ENCODE measurements at regions not wholly inside any gene's neighbourhood (a gene's known extent, or its start where the extent isn't known, plus 50 kb on each side); places are given as distances from the start of the nearest gene placed in this dataset.

- no peak for TF ChIP-seq CTCF (IDR thresholded peaks at IDR 0.05)
- H3K9me3 ChIP-seq (ENCODE audit: control insufficient read depth, insufficient read depth, low read length), result no peaks in the 10 kb centered on the region
- ATAC-seq (no peak), DNase-seq (no peak)
- 79% methylated on average over 30 of the region's 30 CpGs for WGBS (ENCODE audit: insufficient coverage)
- Mint-ChIP-seq H3K9me3 (no peaks in the 10 kb centered on the region), H3K27me3 (ENCODE audit: low read depth in 2 of 2) (peaks cover 25 to 36% of the 10 kb centered on the region in 2 donors), H3K4me1 (no peaks in the 10 kb centered on the region), H3K4me3 (no peak overlapping the region), H3K27ac (no peak overlapping the region), H3K36me3 (no peaks in the 10 kb centered on the region)
- peaks cover 3% of the 10 kb centered on the region for H3K27me3 ChIP-seq (ENCODE audit: control insufficient read depth, insufficient read depth, low read length)
- intact Hi-C loops (cut with micrococcal nuclease), result no loop called here
- no peak overlapping the region for H3K27ac ChIP-seq (ENCODE audit: low read length)
- no peaks in the 10 kb centered on the region for H3K4me1 ChIP-seq (ENCODE audit: control insufficient read depth, insufficient read depth, low read length)
- H3K4me3 ChIP-seq (ENCODE audit: low read length), result no peak overlapping the region
- no peaks in the 10 kb centered on the region for H3K36me3 ChIP-seq (ENCODE audit: control insufficient read depth, insufficient read depth, low read length)
Observed at GRCh38 chr4:57195622-57196021, 85.4 kb upstream of the IGFBP7 start.

GRCh38 chr4:57194068-57194611, 84.0 kb upstream of the IGFBP7 start:
- Mint-ChIP-seq H3K4me3 (no peak overlapping the region), H3K27me3 (ENCODE audit: low read depth in 2 of 2) (peaks cover 25 to 36% of the 10 kb centered on the region in 2 donors), H3K36me3 (no peaks in the 10 kb centered on the region), H3K27ac (no peak overlapping the region), H3K9me3 (no peaks in the 10 kb centered on the region), H3K4me1 (no peaks in the 10 kb centered on the region)
- Histone ChIP-seq H3K36me3 (ENCODE audit: control insufficient read depth, insufficient read depth, low read length) (no peaks in the 10 kb centered on the region), H3K4me3 (ENCODE audit: low read length) (no peak overlapping the region), H3K4me1 (ENCODE audit: control insufficient read depth, insufficient read depth, low read length) (no peaks in the 10 kb centered on the region), H3K27me3 (ENCODE audit: control insufficient read depth, insufficient read depth, low read length) (peaks cover 3% of the 10 kb centered on the region), H3K27ac (ENCODE audit: low read length) (no peak overlapping the region), H3K9me3 (ENCODE audit: control insufficient read depth, insufficient read depth, low read length) (no peaks in the 10 kb centered on the region)
- DNase-seq (no peak), ATAC-seq (no peak)
- TF ChIP-seq CTCF (IDR thresholded peaks at IDR 0.05), result no peak
- intact Hi-C loops (cut with micrococcal nuclease), result no loop called here
- 39% methylated on average over 18 of the region's 20 CpGs for WGBS (ENCODE audit: insufficient coverage)

GRCh38 chr4:57193209-57193810, 83.1 kb upstream of the IGFBP7 start:
- intact Hi-C loops (cut with micrococcal nuclease), result no loop called here
- no peak for ATAC-seq

More at GRCh38 chr4:57193209-57193810, 83.1 kb upstream of the IGFBP7 start:
- TF ChIP-seq CTCF (IDR thresholded peaks at IDR 0.05), result no peak
- no peak overlapping the region for H3K27ac Mint-ChIP-seq
- H3K27me3 Mint-ChIP-seq (ENCODE audit: low read depth in 2 of 2), result peaks cover 22 to 29% of the 10 kb centered on the region in 2 donors
- DNase-seq, result no peak
- H3K9me3 Mint-ChIP-seq, result no peaks in the 10 kb centered on the region
- no peaks in the 10 kb centered on the region for H3K36me3 ChIP-seq (ENCODE audit: control insufficient read depth, insufficient read depth, low read length)
- H3K4me3 Mint-ChIP-seq, result no peak overlapping the region
- no peaks in the 10 kb centered on the region for H3K9me3 ChIP-seq (ENCODE audit: control insufficient read depth, insufficient read depth, low read length)
- no peak overlapping the region for H3K27ac ChIP-seq (ENCODE audit: low read length)
- no peak overlapping the region for H3K4me3 ChIP-seq (ENCODE audit: low read length)
- 94% methylated on average over 3 of the region's 3 CpGs for WGBS (ENCODE audit: insufficient coverage)
- H3K4me1 ChIP-seq (ENCODE audit: control insufficient read depth, insufficient read depth, low read length), result no peaks in the 10 kb centered on the region
- H3K36me3 Mint-ChIP-seq, result no peaks in the 10 kb centered on the region
- peaks cover 3% of the 10 kb centered on the region for H3K27me3 ChIP-seq (ENCODE audit: control insufficient read depth, insufficient read depth, low read length)
- H3K4me1 Mint-ChIP-seq, result no peaks in the 10 kb centered on the region

Measured in natural killer cell (primary cell).